IMR-90 (cell line): ENCODE measurements at regions not wholly inside any gene's neighbourhood (a gene's known extent, or its start where the extent isn't known, plus 50 kb on each side); places are given as distances from the start of the nearest gene placed in this dataset.

Source experiments
- ATAC-seq: fragments of 200-7000 bp; cut with Tn5 transposase; 2 replicates; pipeline ENCODE4 v1.9.1; 2020; ENCODE audit warnings: low read depth, mild to moderate bottlenecking, moderate library complexity
- BruUV-seq: library from RNA; stranded (reverse); fragments of 400-500 nt; replicated peaks from 2 replicates; lab custom pipeline; 2021; lab: Mats Ljungman, UMichigan
- CTCF ChIA-PET: fragments of 300-600 bp; formaldehyde crosslinking; extraction: SDS; loops from one replicate; lab custom pipeline; 2021; ENCODE audit warnings: antibody characterized with exemption; lab: Yijun Ruan, JAX
- POLR2A ChIA-PET: fragments of 300-600 bp; sonication (Branson Sonifier 250); formaldehyde crosslinking; loops from one replicate; lab custom pipeline; 2022; ENCODE audit warnings: antibody characterized with exemption; ENCODE audit not compliant: unreplicated experiment; lab: Charles Lee
- DNase-seq: peaks from one replicate; pipeline ENCODE4 v3.0.0; 2013
- H2AFZ ChIP-seq: replicated peaks from 2 replicates; pipeline ENCODE3; 2013; ENCODE audit warnings: low read length, mild to moderate bottlenecking; ENCODE audit not compliant: poor library complexity
- H2AK5ac ChIP-seq: 2 replicates; pipeline ENCODE4 v1.6.1; 2013; ENCODE audit warnings: low read depth, low read length, inconsistent platforms
- H2AK9ac ChIP-seq: replicated peaks from 2 replicates; pipeline ENCODE3; 2013; ENCODE audit warnings: mild to moderate bottlenecking, low read depth, low read length, moderate library complexity; ENCODE audit not compliant: poor library complexity
- H2BK120ac ChIP-seq: 2 replicates; pipeline ENCODE4 v1.6.1; 2013; ENCODE audit warnings: low read depth, low read length, inconsistent platforms
- H2BK15ac ChIP-seq: 3 replicates; pipeline ENCODE4 v1.6.1; 2013; ENCODE audit warnings: low read depth, low read length, inconsistent platforms
- H2BK20ac ChIP-seq: 2 replicates; pipeline ENCODE4 v1.6.1; 2013; ENCODE audit warnings: low read depth, mild to moderate bottlenecking, inconsistent platforms, low read length, moderate library complexity
- H2BK5ac ChIP-seq: 2 replicates; pipeline ENCODE4 v1.6.1; 2013; ENCODE audit warnings: mild to moderate bottlenecking, low read depth, low read length, inconsistent platforms; ENCODE audit not compliant: poor library complexity, severe bottlenecking
- H3K14ac ChIP-seq: replicated peaks from 2 replicates; pipeline ENCODE4 v1.6.1; 2013; ENCODE audit warnings: low read depth, low read length, inconsistent platforms
- H3K18ac ChIP-seq: 2 replicates; pipeline ENCODE4 v1.6.1; 2013; ENCODE audit warnings: low read depth, low read length, control low read depth
- H3K23ac ChIP-seq: 2 replicates; pipeline ENCODE4 v1.6.1; 2013; ENCODE audit warnings: low read depth, low read length, inconsistent platforms
- H3K27ac ChIP-seq: 2 replicates; pipeline ENCODE4 v1.5.1; 2013; ENCODE audit warnings: mild to moderate bottlenecking, control low read depth, low read length; ENCODE audit not compliant: insufficient read depth
- H3K27me3 ChIP-seq: 2 replicates; pipeline ENCODE4 v1.6.1; 2013; ENCODE audit warnings: low read length; ENCODE audit not compliant: control insufficient read depth, insufficient read depth
- H3K36me3 ChIP-seq: 2 replicates; pipeline ENCODE4 v1.6.1; 2013; ENCODE audit warnings: low read length, mixed read lengths; ENCODE audit not compliant: control insufficient read depth, insufficient read depth
- H3K4ac ChIP-seq: 2 replicates; pipeline ENCODE4 v1.6.1; 2013; ENCODE audit warnings: low read depth, low read length, inconsistent platforms
- H3K4me1 ChIP-seq: 2 replicates; pipeline ENCODE4 v1.6.1; 2013; ENCODE audit warnings: low read length, mixed read lengths; ENCODE audit not compliant: control insufficient read depth, insufficient read depth
- H3K4me2 ChIP-seq: 2 replicates; pipeline ENCODE4 v1.6.1; 2013; ENCODE audit warnings: low read depth, mild to moderate bottlenecking, control low read depth, low read length, moderate library complexity
- H3K4me3 ChIP-seq: 2 replicates; pipeline ENCODE4 v1.5.1; 2013; ENCODE audit warnings: low read depth, mild to moderate bottlenecking, control low read depth, low read length, moderate library complexity; ENCODE audit not compliant: insufficient read depth
- H3K56ac ChIP-seq: 2 replicates; pipeline ENCODE4 v1.6.1; 2013; ENCODE audit warnings: low read length, inconsistent platforms; ENCODE audit not compliant: insufficient read depth; ENCODE audit errors: extremely low read depth
- H3K79me1 ChIP-seq, 2 experiments: 2 replicates each; pipeline ENCODE4 v1.6.1; 2013; ENCODE audit warnings: low read length in 2 of 2, inconsistent platforms in 1 of 2, low read depth in 1 of 2
- H3K9ac ChIP-seq: 2 replicates; pipeline ENCODE4 v1.6.1; 2013; ENCODE audit warnings: low read depth, low read length, control low read depth
- H3K9me1 ChIP-seq: 2 replicates; pipeline ENCODE4 v1.6.1; 2013; ENCODE audit warnings: low read length, inconsistent platforms; ENCODE audit not compliant: insufficient read depth
- H3K9me3 ChIP-seq: 2 replicates; pipeline ENCODE4 v1.6.1; 2013; ENCODE audit warnings: low read length; ENCODE audit not compliant: control insufficient read depth, insufficient read depth
- H4K20me1 ChIP-seq: 2 replicates; pipeline ENCODE4 v1.6.1; 2013; ENCODE audit warnings: low read length, inconsistent platforms; ENCODE audit not compliant: insufficient read depth
- H4K5ac ChIP-seq: 2 replicates; pipeline ENCODE4 v1.6.1; 2013; ENCODE audit warnings: mild to moderate bottlenecking, low read depth, low read length, control low read depth
- H4K8ac ChIP-seq, 2 experiments: 2 replicates each; pipeline ENCODE4 v1.6.1; 2013; ENCODE audit warnings: low read depth in 2 of 2, low read length in 2 of 2, control low read depth in 1 of 2, inconsistent platforms in 1 of 2
- H4K91ac ChIP-seq: 2 replicates; pipeline ENCODE4 v1.6.1; 2013; ENCODE audit warnings: low read depth, low read length, inconsistent platforms; ENCODE audit not compliant: insufficient read depth
- BHLHE40 ChIP-seq: fragments of 150-350 bp; IDR thresholded peaks from 2 replicates; pipeline ENCODE4 v1.6.1; 2016; ENCODE audit warnings: mild to moderate bottlenecking, low read depth, low read length
- CEBPB ChIP-seq: IDR thresholded peaks from 2 replicates; pipeline ENCODE4 v1.6.1; 2012; ENCODE audit warnings: low read depth, low read length, improper control_type of control experiment
- CTCF ChIP-seq: conservative IDR thresholded peaks from 2 replicates; pipeline ENCODE4 v1.5.1; 2012; ENCODE audit warnings: mild to moderate bottlenecking, low read depth, low read length, improper control_type of control experiment
- ELK1 ChIP-seq: fragments of 150-350 bp; IDR thresholded peaks from 2 replicates; pipeline ENCODE4 v1.6.1; 2016; ENCODE audit warnings: low read depth, mild to moderate bottlenecking, low read length, moderate library complexity, borderline replicate concordance
- FOS ChIP-seq: fragments of 150-350 bp; IDR thresholded peaks from 2 replicates; pipeline ENCODE4 v1.6.1; 2016; ENCODE audit warnings: low read depth, low read length
- MAFK ChIP-seq: IDR thresholded peaks from 2 replicates; pipeline ENCODE4 v1.6.1; 2012; ENCODE audit warnings: low read depth, low read length, improper control_type of control experiment
- MAZ ChIP-seq: IDR thresholded peaks from 2 replicates; pipeline ENCODE4 v1.6.1; 2012; ENCODE audit warnings: low read depth, mild to moderate bottlenecking, low read length, improper control_type of control experiment, moderate library complexity, borderline replicate concordance
- MXI1 ChIP-seq: IDR thresholded peaks from 2 replicates; pipeline ENCODE4 v1.6.1; 2012; ENCODE audit warnings: low read depth, mild to moderate bottlenecking, low read length, moderate library complexity, borderline replicate concordance
- NFE2L2 ChIP-seq: fragments of 150-350 bp; IDR thresholded peaks from 2 replicates; pipeline ENCODE4 v1.6.1; 2016; ENCODE audit warnings: low read depth, mild to moderate bottlenecking, low read length
- POLR2A ChIP-seq: IDR thresholded peaks from 2 replicates; pipeline ENCODE4 v1.6.1; 2012; ENCODE audit warnings: mild to moderate bottlenecking, low read depth, low read length
- RAD21 ChIP-seq: IDR thresholded peaks from 2 replicates; pipeline ENCODE4 v1.6.1; 2012; ENCODE audit warnings: low read length, improper control_type of control experiment
- RCOR1 ChIP-seq: IDR thresholded peaks from 2 replicates; pipeline ENCODE4 v1.6.1; 2012; ENCODE audit warnings: mild to moderate bottlenecking, low read length, improper control_type of control experiment; ENCODE audit not compliant: insufficient replicate concordance
- RFX5 ChIP-seq: IDR thresholded peaks from 2 replicates; pipeline ENCODE4 v1.8.0; 2012; ENCODE audit warnings: low read depth, mild to moderate bottlenecking, low read length, moderate library complexity
- SMC3 ChIP-seq: fragments of 150-350 bp; IDR thresholded peaks from 2 replicates; pipeline ENCODE4 v1.6.1; 2016; ENCODE audit warnings: low read depth, mild to moderate bottlenecking, antibody characterized with exemption, low read length, moderate library complexity
- USF2 ChIP-seq: fragments of 150-350 bp; IDR thresholded peaks from 2 replicates; pipeline ENCODE4 v1.6.1; 2017; ENCODE audit warnings: mild to moderate bottlenecking, antibody characterized with exemption, low read length, low read depth
- WGBS, 2 experiments: methylation state at CpG; one replicate each; pipeline versions ENCODE4 v1.1.5 to v1.1.7; 2013; ENCODE audit warnings: missing lambda C conversion rate in 2 of 2; ENCODE audit not compliant: insufficient read length in 1 of 2; ENCODE audit errors: extremely low coverage in 2 of 2; 5-methylcytosine and 5-hydroxymethylcytosine counted together
- dilution Hi-C: fragments of 300-500 bp; cut with HindIII; formaldehyde crosslinking; loops from one replicate; pipeline ENCODE4 v1.14.3; 2018; ENCODE audit warnings: low sequenced_read_pairs; ENCODE audit not compliant: unreplicated experiment
- in situ Hi-C: fragments of 300-500 bp; cut with MboI; formaldehyde crosslinking; loops from 3 replicates; pipeline ENCODE4 v1.14.3; 2019; ENCODE audit warnings: low sequenced_read_pairs, inconsistent platforms, mixed read lengths
- intact Hi-C: fragments of 100-400 bp; cut with micrococcal nuclease; formaldehyde crosslinking; loops from 2 replicates; pipeline ENCODE4 v1.10.0; 2022

GRCh38 chr4:147355032-147355656 is 125.8 kb upstream of the EDNRA start:
- Histone ChIP-seq H4K91ac (peak overlapping the region; percentile 30), H2BK15ac (peak overlapping the region; percentile 75; the same call in 2 of the 3 replicates), H3K79me1 (no peaks in the 10 kb centered on the region), H3K14ac (peak overlapping the region; percentile 80; the same call in 1 of the 2 replicates), H3K4me2 (peak overlapping the region; percentile 50; the same call in 1 of the 2 replicates), H3K27me3 (no peaks in the 10 kb centered on the region), H4K20me1 (no peaks in the 10 kb centered on the region), H3K4ac (peak overlapping the region; percentile 66), H2AFZ (no peak overlapping the region), H3K36me3 (no peaks in the 10 kb centered on the region), H2BK5ac (peak overlapping the region; percentile 92), H4K5ac (peak overlapping the region; percentile 83; the same call in 1 of the 2 replicates), H3K4me3 (no peak overlapping the region), H3K56ac (peak overlapping the region; percentile 72; the same call in 1 of the 2 replicates), H2BK20ac (peak overlapping the region; percentile 85), H3K23ac (peak overlapping the region; percentile 71), H3K9me3 (peaks cover 2% of the 10 kb centered on the region; the same call in 1 of the 2 replicates), H2BK120ac (peak overlapping the region; percentile 92), H3K9ac (no peak overlapping the region), H4K8ac (peak overlapping the region; percentile 10 to 62; a peak in 2 of 4 replicates), H2AK5ac (0 out of 2 replicates have a peak overlapping the region, but pooled peaks have one; percentile 23), H3K4me1 (peaks cover 14% of the 10 kb centered on the region), H3K18ac (peak overlapping the region; percentile 96), H3K9me1 (peaks cover 6% of the 10 kb centered on the region; the same call in 1 of the 2 replicates), H2AK9ac (no peak overlapping the region), H3K27ac (peak overlapping the region; percentile 70)
- TF ChIP-seq RCOR1: no peak
- no peak for TF ChIP-seq MAZ
- TF ChIP-seq RAD21: no peak
- no peak for TF ChIP-seq NFE2L2
- TF ChIP-seq CTCF: no peak
- TF ChIP-seq FOS: no peak
- TF ChIP-seq SMC3: no peak
- TF ChIP-seq MXI1: no peak
- no peak for TF ChIP-seq MAFK
- no peak for TF ChIP-seq USF2
- TF ChIP-seq ELK1: no peak
- no peak for TF ChIP-seq CEBPB
- no peak for TF ChIP-seq POLR2A
- no peak for TF ChIP-seq RFX5
- no peak for TF ChIP-seq BHLHE40
- BruUV-seq: no TSS peak
- peak; percentile 61 for DNase-seq
- ChIA-PET POLR2A (no interaction called here), CTCF (interaction anchor here (1.0 kb wide), 1 partner anchor 8 kb away, joined by 3 read pairs; no protein-coding TSS in a partner anchor)
- peak; percentile 55 for ATAC-seq
- dilution Hi-C loops: no loop called here
- intact Hi-C loops: no loop called here
- in situ Hi-C loops: no loop called here
- 7% methylated on average over 2 of the region's 3 CpGs; no CpG with 5 or more reads in 1 of the 2 experiments for WGBS, 2 experiments
